Coronary artery (tissue), 2 donors: ENCODE measurements at regions not wholly inside any gene's neighbourhood (a gene's known extent, or its start where the extent isn't known, plus 50 kb on each side); places are given as distances from the start of the nearest gene placed in this dataset.
"Not testable (repeated sequence)": the region's sequence is repeated elsewhere in the genome, so short reads cannot be mapped to it uniquely, and the experiment has no call there.

Experiments used
- DNase-seq: peaks from one replicate; pipeline ENCODE4 v3.0.0-alpha.2; 2017; ENCODE audit warnings: low spot score
- H3K27ac ChIP-seq, 2 donors: fragments of 200-600 bp; sonication (generic); one replicate each; pipeline ENCODE4 v1.5.1; 2016 to 2019
- H3K4me3 ChIP-seq: fragments of 200-600 bp; sonication (generic); 2 replicates; pipeline ENCODE4 v1.5.1; 2016; ENCODE audit warnings: mild to moderate bottlenecking, moderate library complexity
- CTCF ChIP-seq: fragments of 200-600 bp; sonication (generic); IDR thresholded peaks from one replicate; pipeline ENCODE4 v1.5.1; 2019; ENCODE audit warnings: antibody characterized with exemption

GRCh38 chr5:1596462-1597092, 72.8 kb upstream of the LPCAT1 start:
- H3K4me3 ChIP-seq: peak overlapping the region; percentile 34
- not testable (repeated sequence) for DNase-seq, H3K27ac ChIP-seq

- DNase-seq: no peak
- Histone ChIP-seq H3K4me3 (peak overlapping the region; percentile 70), H3K27ac (peak overlapping the region; percentile 56 to 72)
- TF ChIP-seq CTCF: no peak
Measured at GRCh38 chr5:1594357-1595106, 70.8 kb upstream of the LPCAT1 start.

GRCh38 chr5:1593903-1594356, 70.2 kb upstream of the LPCAT1 start:
- Histone ChIP-seq H3K4me3 (peak overlapping the region; percentile 70), H3K27ac (peak overlapping the region; percentile 56 to 72)
- DNase-seq: no peak
- TF ChIP-seq CTCF: no peak

GRCh38 chr5:1588071-1588694, 64.4 kb upstream of the LPCAT1 start:
- not testable (repeated sequence) for H3K4me3 ChIP-seq, H3K27ac ChIP-seq, DNase-seq

GRCh38 chr5:1583081-1583875, 59.5 kb upstream of the LPCAT1 start:
- not testable (repeated sequence) for H3K27ac ChIP-seq, H3K4me3 ChIP-seq, DNase-seq

GRCh38 chr5:1579389-1579788, 55.6 kb upstream of the LPCAT1 start:
- H3K4me3 ChIP-seq, H3K27ac ChIP-seq, DNase-seq: not testable (repeated sequence)

- H3K4me3 ChIP-seq, H3K27ac ChIP-seq, DNase-seq: not testable (repeated sequence)
Measured at GRCh38 chr5:1576851-1577250, 53.1 kb upstream of the LPCAT1 start.

GRCh38 chr5:1575991-1576714, 52.4 kb upstream of the LPCAT1 start:
- not testable (repeated sequence) for H3K4me3 ChIP-seq, DNase-seq, H3K27ac ChIP-seq

- DNase-seq, H3K4me3 ChIP-seq, H3K27ac ChIP-seq: not testable (repeated sequence)
Measured at GRCh38 chr5:1575491-1575890, 51.7 kb upstream of the LPCAT1 start.

GRCh38 chr5:1574023-1574318, 50.2 kb upstream of the LPCAT1 start:
- DNase-seq, H3K4me3 ChIP-seq, H3K27ac ChIP-seq: not testable (repeated sequence)

GRCh38 chr5:1573217-1574022, 49.7 kb upstream of the LPCAT1 start:
- not testable (repeated sequence) for DNase-seq, H3K27ac ChIP-seq, H3K4me3 ChIP-seq
